ENCODE measurements at regions not wholly inside any gene's neighbourhood (a gene's known extent, or its start where the extent isn't known, plus 50 kb on each side); places are given as distances from the start of the nearest gene placed in this dataset.

DNA sequence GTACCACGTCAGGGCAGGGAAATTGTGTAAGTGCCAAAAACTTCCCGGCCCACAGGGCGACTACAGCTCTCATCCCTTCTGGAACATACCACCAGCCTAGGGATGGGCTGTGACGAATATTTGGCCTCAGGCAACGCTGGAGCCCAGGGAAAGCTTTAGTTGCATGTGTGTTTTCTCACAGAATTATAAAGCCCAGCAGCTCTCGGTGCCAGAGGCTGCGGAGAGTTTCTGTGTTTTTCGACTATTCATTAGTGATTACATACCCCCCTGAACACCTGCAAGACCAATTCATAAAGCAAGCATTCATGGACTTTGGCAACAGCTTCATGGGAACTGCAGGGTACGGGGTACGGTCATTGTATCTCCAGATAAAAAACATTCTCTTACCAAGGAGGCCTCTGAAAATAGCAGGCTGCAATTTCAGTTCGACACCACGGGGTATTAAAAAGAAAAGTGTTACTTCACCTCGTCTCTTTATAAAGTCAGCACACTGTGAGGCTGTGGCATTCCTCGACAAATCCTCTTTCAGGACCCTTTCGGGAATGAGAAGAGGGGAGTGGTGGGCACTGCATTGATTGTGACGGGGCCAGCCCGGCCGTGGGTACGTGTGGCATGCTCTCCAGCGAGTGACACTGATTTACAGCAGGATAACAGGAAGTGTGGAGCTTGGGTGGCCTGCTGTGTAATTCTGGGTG, 243.6 kb upstream of the SORL1-AS1 start:
- TF ChIP-seq, protein P1, sequence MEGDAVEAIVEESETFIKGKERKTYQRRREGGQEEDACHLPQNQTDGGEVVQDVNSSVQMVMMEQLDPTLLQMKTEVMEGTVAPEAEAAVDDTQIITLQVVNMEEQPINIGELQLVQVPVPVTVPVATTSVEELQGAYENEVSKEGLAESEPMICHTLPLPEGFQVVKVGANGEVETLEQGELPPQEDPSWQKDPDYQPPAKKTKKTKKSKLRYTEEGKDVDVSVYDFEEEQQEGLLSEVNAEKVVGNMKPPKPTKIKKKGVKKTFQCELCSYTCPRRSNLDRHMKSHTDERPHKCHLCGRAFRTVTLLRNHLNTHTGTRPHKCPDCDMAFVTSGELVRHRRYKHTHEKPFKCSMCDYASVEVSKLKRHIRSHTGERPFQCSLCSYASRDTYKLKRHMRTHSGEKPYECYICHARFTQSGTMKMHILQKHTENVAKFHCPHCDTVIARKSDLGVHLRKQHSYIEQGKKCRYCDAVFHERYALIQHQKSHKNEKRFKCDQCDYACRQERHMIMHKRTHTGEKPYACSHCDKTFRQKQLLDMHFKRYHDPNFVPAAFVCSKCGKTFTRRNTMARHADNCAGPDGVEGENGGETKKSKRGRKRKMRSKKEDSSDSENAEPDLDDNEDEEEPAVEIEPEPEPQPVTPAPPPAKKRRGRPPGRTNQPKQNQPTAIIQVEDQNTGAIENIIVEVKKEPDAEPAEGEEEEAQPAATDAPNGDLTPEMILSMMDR (IDR thresholded peaks at IDR 0.05; ENCODE audit: low read depth, low read length), result no peak
- no peak overlapping the region for H3K4me3 ChIP-seq (ENCODE audit: low read depth, low read length)

DNA sequence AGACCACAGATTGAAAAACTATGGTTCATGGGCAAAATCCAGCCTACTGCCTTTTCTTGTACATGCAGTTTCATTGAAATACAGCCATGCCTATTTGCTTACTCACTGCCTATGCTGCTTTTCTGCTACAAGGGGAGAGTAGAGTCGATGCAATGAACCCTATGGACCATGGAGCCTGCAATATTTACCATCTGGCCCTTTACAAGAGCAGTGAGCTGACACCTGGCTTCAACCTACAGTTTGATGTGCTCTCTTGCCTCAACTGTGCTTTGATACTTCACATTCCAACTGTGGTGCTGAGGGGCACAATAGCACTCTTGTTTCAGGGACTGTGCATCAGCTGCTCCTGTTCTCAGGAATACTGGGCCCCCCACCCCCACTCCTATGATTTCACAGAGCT, 239.5 kb upstream of the SORL1-AS1 start:
- no peak overlapping the region for H3K4me3 ChIP-seq (ENCODE audit: low read depth, low read length)
- TF ChIP-seq, protein P1 (IDR thresholded peaks at IDR 0.05; ENCODE audit: low read depth, low read length), result no peak

DNA sequence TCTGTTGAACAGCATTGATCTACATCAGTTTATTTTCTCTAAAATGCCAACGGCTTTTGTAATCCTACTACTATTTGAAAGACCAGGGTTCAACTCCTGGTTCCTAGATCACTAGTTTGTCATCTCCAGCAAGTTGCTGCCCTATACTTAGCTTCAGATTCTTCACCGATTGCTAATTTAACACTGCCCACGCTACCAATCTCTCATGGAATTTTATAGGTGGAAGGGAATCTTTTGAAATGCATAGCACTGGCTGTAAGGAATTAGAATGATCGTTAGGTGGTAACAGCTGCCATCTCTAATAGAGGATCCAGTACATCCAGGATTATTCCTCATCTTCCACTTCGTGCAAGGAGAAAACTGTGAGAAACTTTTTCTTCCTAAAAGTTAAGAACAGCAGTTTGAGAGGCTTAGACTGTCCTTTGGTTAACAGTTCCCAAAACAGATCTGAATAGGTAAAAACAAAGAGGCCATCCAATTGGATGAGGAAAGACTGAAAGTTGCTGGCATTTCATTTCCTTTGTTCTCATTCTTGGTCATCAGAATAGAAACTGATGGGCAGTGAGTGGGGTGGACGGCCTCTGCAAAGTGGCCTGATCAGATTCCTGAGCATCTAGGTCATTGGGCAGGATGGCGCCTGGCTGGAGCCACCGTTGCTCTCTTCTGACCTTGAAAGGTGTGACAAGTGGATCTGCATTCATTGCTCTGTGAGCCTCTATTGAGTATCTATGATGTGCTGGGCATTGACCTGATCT, 236.3 kb upstream of the SORL1-AS1 start:
- H3K4me3 ChIP-seq (ENCODE audit: low read depth, low read length), result no peak overlapping the region
- TF ChIP-seq, protein P1 (IDR thresholded peaks at IDR 0.05; ENCODE audit: low read depth, low read length), result no peak

DNA sequence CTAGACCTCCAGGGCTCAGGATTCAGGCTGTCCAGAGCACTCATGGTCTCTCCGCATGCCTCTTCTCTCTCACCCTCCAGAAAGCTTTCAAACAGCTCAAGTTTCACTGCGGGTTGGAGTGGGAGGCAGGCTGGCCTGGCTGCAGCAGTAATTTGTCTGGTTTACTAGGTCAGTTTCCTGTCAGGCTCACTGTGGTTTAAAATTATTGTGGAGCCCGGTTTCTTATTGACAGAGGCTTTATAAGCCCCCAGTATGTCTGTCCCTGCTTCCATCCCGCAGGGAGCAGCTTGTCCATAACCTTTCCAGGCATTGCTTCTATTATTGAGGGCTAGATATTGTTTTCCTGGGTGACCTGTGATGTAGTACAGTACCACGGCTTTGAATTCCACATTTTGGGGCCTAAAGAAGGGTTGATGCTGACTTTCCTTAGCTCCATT, 235.3 kb upstream of the SORL1-AS1 start:
- TF ChIP-seq, protein P1 (IDR thresholded peaks at IDR 0.05; ENCODE audit: low read depth, low read length), result no peak
- no peak overlapping the region for H3K4me3 ChIP-seq (ENCODE audit: low read depth, low read length)

DNA sequence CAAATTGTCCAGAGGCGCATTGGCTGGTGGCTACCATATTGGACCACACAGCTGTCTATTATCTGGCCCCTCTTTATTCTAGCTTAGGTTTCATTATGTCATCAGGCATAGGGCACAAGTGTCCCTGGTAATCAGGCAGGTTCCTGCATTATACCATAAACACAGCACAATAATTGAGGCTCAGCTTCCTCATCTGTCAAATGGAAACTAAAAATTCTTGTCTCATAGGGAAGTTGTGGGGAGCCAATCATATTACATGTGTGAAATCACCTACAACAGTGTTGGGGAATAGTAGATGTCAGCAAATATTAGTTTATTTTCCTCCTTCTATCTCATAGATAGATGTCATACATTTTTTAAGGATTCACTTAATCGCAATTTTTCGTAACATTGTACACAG, 231.0 kb upstream of the SORL1-AS1 start:
- H3K4me3 ChIP-seq (ENCODE audit: low read depth, low read length), result no peak overlapping the region
- TF ChIP-seq, protein P1 (IDR thresholded peaks at IDR 0.05; ENCODE audit: low read depth, low read length), result no peak
